ENCODE measurements at regions not wholly inside any gene's neighbourhood (a gene's known extent, or its start where the extent isn't known, plus 50 kb on each side); places are given as distances from the start of the nearest gene placed in this dataset.

- no peak for DNase-seq
These were observed 151.9 kb upstream of the MYL2 start for GRCh38 chr12:111072299-111072698.

GRCh38 chr12:111069886-111070285 lies 149.5 kb upstream of the MYL2 start:
- DNase-seq = no peak

GRCh38 chr12:111068290-111068689 lies 147.9 kb upstream of the MYL2 start:
- DNase-seq = peak; percentile 12

GRCh38 chr12:111067498-111067897 lies 147.1 kb upstream of the MYL2 start:
- DNase-seq = no peak

GRCh38 chr12:111066744-111067437 lies 146.5 kb upstream of the MYL2 start:
- no peak for DNase-seq

- DNase-seq = no peak
These were observed 144.6 kb upstream of the MYL2 start for GRCh38 chr12:111064982-111065381.

GRCh38 chr12:111064154-111064553 lies 143.8 kb upstream of the MYL2 start:
- DNase-seq = no peak

GRCh38 chr12:111063295-111064026 lies 143.1 kb upstream of the MYL2 start:
- no peak for DNase-seq

GRCh38 chr12:111057701-111058425 lies 137.5 kb upstream of the MYL2 start:
- DNase-seq = no peak

- DNase-seq = no peak
These were observed 136.5 kb upstream of the MYL2 start for GRCh38 chr12:111056618-111057521.

- no peak for DNase-seq
These were observed 135.0 kb upstream of the MYL2 start for GRCh38 chr12:111055181-111055880.

GRCh38 chr12:111048991-111049390 lies 128.6 kb upstream of the MYL2 start:
- DNase-seq = no peak

GRCh38 chr12:111046896-111047295 lies 126.5 kb upstream of the MYL2 start:
- DNase-seq = no peak

- no peak for DNase-seq
These were observed 125.6 kb upstream of the MYL2 start for GRCh38 chr12:111045941-111046340.

GRCh38 chr12:111041091-111041490 lies 120.7 kb upstream of the MYL2 start:
- DNase-seq = no peak

GRCh38 chr12:111040690-111041089 lies 120.3 kb upstream of the MYL2 start:
- no peak for DNase-seq

- no peak for DNase-seq
These were observed 118.6 kb upstream of the MYL2 start for GRCh38 chr12:111038941-111039340.

- no peak for DNase-seq
These were observed 117.7 kb upstream of the MYL2 start for GRCh38 chr12:111038077-111038476.

GRCh38 chr12:111037047-111037446 lies 116.7 kb upstream of the MYL2 start:
- DNase-seq = no peak

GRCh38 chr12:111035578-111036301 lies 115.4 kb upstream of the MYL2 start:
- DNase-seq = no peak

- no peak for DNase-seq
These were observed 114.7 kb upstream of the MYL2 start for GRCh38 chr12:111034886-111035577.

Measured in effector CD8-positive, alpha-beta T cell (primary cell).